Uterus (tissue), 2 donors: ENCODE measurements at regions not wholly inside any gene's neighbourhood (a gene's known extent, or its start where the extent isn't known, plus 50 kb on each side); places are given as distances from the start of the nearest gene placed in this dataset.

ENCODE experiments used
- CTCF ChIP-seq, 4 experiments: fragments of 200-600 bp in 2 of 4; fragments of 450-650 bp in 2 of 4; sonication (generic) in 2 of 4; IDR thresholded peaks; one replicate each; pipeline ENCODE4 v1.5.1; 2016 to 2019; ENCODE audit warnings: antibody characterized with exemption in 4 of 4, mild to moderate bottlenecking in 2 of 4, moderate library complexity in 1 of 4
- POLR2A ChIP-seq, 2 donors: fragments of 450-650 bp; IDR thresholded peaks; one replicate each; pipeline ENCODE4 v1.6.1; 2016; ENCODE audit warnings: antibody characterized with exemption in 2 of 2, mild to moderate bottlenecking in 1 of 2, moderate library complexity in 1 of 2

- TF ChIP-seq CTCF (IDR thresholded peaks at IDR 0.05) (no peak), POLR2A (IDR thresholded peaks at IDR 0.05) (no peak)
Observed at GRCh38 chr18:60861575-60861974, 471.7 kb upstream of the CDH20 start.
